GM19025 (cell line): ENCODE measurements at regions not wholly inside any gene's neighbourhood (a gene's known extent, or its start where the extent isn't known, plus 50 kb on each side); places are given as distances from the start of the nearest gene placed in this dataset.
"Not testable (repeated sequence)": the region's sequence is repeated elsewhere in the genome, so short reads cannot be mapped to it uniquely, and the experiment has no call there.

Source experiments
- ATAC-seq: cut with Tn5 transposase; IDR thresholded peaks from one replicate; pipeline ENCODE4 v1.9.1; 2021; ENCODE audit warnings: mild to moderate bottlenecking, low read depth, moderate library complexity; ENCODE audit not compliant: unreplicated experiment

DNA sequence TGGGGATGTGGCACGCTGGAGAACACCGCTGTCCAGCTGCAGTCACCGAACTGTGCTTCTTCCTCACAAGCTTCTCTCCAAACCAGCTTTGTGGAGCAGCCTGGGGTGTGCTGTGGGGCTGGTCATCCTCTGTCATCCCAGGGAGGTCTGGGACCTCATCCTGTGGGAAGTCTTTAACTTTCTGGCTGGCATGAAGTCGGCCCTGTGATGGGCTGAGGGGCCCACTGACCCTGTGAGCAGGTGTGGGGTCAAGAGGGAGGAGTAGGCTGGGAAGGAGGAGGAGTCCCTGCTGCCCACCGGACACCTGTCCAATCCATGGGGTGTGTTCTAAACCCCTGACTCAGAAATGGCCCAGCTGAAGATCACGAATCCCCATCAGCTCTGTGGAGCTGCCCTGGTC, 136.2 kb upstream of the SHH start:
- ATAC-seq = no peak

DNA sequence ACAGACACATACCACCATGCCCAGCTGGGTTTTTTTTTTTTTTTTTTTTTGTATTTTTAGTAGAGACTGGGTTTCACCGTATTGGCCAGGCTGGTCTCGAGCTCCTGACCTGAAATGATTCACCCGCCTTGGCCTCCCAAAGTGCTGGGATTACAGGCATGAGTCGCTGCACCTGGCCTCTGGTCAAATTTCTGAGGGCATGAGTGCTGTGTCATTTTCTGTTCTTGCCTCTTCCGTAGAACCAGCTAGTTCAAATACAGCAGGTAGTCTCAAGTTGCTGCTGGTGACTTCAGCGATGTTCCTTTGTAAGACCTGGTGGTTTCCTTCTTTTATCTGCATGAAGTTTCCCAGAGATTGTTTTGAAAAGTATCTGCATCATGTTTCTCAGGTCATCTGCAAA, 134.8 kb upstream of the SHH start:
- ATAC-seq = no peak

- ATAC-seq = no peak
Measured at GRCh38 chr7:155945670-155946325, 133.5 kb upstream of the SHH start.

GRCh38 chr7:155944901-155945300, 132.6 kb upstream of the SHH start:
- no peak for ATAC-seq

DNA sequence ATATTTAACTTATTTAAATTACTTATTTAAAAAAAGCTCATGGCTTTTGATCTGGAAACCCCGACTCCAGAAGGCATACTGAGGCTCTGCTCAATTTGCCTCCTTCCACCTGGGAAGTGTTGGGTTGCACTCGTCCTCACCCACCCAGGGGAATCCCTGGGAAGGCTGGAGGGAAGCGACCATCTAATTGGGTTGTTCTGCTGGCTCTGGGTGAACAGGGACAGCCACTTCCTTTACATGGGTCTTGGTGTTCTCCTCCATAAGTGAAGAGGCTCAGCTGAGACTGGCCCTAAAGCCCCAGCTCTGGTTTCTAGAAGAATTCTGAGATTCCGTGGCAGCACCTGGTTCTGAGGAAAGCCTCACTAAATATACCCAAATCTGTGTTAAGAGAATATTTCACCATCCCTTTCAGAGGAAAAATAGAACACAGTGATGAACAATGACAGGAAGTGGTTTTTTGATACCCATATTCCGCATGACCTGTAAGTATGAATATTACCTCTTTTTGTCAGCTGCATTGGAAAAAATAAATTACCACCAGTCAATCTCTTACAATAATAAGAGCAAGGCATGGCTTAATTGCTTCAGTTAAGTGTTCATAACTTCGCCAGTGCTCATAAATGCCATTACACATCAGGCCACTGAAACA, 131.1 kb upstream of the SHH start:
- no peak for ATAC-seq

- ATAC-seq = no peak
Measured at GRCh38 chr7:155942226-155942950, 130.1 kb upstream of the SHH start.

DNA sequence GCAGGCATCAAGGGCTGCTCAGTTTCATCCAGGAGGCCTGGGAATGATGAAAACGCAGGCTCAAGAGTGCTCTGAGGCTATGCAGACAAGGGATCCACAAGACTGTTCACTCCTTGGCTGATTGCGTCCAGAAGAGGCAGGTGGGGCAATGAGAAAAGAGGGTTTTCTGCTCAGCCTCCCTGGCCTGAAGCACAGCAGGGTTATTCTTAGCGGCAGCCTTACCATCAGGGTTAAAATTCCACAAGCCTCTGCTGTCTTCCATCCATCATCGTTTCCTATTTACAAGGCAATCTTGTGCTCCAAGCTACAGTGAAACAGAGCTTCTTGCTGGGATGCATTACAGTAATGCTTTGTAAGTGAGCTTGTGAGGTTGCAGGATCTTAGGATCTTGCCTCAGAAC, 129.4 kb upstream of the SHH start:
- ATAC-seq = no peak

DNA sequence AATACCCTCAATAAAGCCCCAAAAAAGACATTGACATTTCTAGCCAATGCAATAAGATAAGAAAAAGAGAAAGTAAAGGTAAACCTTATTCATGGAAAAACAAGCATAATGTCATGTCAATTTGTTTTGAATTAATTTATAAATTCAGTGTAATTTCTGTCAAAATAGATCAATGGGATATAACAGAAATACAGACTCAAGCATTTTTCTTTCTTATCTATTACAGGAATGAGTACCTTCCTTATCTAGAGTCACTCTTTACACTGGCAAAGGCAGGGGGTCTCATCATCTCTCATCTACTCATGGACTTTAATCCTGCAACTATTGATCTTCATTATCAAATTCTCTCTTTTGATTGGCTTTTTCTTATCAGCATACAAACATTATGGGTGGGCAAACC, 127.1 kb upstream of the SHH start:
- ATAC-seq = no peak

GRCh38 chr7:155938129-155938528, 125.9 kb upstream of the SHH start:
- ATAC-seq = no peak

- no peak for ATAC-seq
Measured at GRCh38 chr7:155935726-155936125, 123.5 kb upstream of the SHH start.

GRCh38 chr7:155935005-155935557, 122.8 kb upstream of the SHH start:
- no peak for ATAC-seq

- not testable (repeated sequence) for ATAC-seq
Measured at GRCh38 chr7:155932324-155932723, 120.1 kb upstream of the SHH start.

DNA sequence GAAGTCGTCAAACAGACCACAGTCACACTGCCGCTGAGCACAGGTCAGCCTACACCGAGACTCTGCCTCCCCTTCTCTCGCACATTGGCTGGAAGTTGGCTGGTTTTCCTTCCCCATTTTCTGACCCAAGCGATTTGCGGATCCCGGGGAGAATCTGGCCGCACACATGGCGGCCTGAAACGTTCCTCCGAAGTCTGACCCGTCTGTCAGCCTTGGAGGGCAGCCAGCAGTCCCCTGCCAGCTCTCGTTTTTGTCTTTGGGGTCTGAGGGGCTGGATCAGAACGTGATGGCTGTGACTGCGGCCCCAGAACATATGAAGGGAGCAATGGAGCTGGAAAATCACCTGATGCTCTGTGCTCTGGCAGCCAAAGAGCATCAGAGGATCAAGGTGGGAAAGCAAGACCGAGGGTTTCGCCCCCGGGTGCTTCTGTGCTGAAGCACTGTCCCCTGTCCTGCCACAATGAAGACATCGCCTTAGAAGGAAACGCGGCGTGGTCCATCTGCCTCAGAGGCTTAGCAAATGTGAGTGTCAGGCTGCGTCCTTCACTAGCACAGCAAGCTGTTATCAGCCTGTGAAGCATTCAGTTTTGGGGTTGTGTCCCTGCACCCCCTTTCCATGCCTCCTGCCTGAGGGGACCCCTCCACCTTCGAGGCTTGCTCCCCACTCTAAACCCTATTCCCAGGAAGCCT, 119.3 kb upstream of the SHH start:
- no peak for ATAC-seq

- ATAC-seq = no peak
Measured at GRCh38 chr7:155930527-155930926, 118.3 kb upstream of the SHH start.

DNA sequence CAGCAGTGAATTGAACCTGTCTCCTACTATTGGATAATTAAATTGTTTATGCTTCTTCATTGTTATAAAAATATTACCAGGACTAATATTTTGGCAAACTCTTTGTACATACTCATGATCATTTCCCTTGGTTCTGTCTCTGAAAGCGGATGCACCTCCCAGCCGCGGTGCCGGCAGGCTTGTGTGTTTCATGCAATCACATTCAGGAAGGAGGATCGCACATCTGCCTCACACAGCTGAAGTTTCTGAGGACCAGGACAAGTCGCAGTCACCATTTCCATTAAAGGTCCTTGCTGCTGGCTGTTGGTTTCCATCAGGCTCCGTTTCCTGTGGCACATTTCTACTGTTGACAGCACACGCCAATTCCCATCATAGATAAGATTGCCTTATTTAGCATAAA, 117.8 kb upstream of the SHH start:
- no peak for ATAC-seq

GRCh38 chr7:155928583-155928982, 116.3 kb upstream of the SHH start:
- no peak for ATAC-seq

DNA sequence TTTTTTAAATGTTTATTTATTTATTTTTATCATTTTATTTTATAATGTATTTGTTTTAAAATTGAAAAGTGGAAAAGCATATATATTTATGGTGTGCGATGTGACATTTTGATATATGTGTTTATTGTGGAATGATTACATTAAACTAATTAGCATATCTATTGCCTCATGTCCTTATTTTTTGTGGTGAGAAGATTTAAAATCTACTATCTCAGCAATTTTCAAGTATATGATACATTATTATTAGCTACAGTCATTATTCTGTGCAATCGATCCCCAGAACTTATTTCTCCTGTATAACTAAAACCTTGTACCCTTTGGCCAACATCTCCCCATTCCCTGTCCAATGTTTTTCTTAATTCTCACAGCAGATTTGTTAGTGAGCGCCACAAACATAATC, 115.6 kb upstream of the SHH start:
- no peak for ATAC-seq

GRCh38 chr7:155925682-155926081, 113.4 kb upstream of the SHH start:
- no peak for ATAC-seq

- ATAC-seq = no peak
Measured at GRCh38 chr7:155922067-155922816, 110.0 kb upstream of the SHH start.

DNA sequence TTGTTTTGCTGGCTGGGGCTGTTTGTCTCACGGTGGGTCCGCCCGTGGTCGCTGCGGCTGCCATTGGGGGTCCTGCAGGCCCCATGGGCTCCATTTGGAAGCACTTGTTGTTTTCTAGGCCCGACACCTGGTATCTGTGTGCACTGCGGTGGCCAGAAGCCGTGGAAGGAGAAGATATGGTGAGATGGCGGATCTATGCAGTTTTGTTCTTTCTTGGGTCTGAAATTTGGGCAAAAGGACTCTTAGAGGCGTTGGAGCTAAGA, 109.5 kb upstream of the SHH start:
- ATAC-seq = no peak
